ENCODE measurements at regions not wholly inside any gene's neighbourhood (a gene's known extent, or its start where the extent isn't known, plus 50 kb on each side); places are given as distances from the start of the nearest gene placed in this dataset.

DNA sequence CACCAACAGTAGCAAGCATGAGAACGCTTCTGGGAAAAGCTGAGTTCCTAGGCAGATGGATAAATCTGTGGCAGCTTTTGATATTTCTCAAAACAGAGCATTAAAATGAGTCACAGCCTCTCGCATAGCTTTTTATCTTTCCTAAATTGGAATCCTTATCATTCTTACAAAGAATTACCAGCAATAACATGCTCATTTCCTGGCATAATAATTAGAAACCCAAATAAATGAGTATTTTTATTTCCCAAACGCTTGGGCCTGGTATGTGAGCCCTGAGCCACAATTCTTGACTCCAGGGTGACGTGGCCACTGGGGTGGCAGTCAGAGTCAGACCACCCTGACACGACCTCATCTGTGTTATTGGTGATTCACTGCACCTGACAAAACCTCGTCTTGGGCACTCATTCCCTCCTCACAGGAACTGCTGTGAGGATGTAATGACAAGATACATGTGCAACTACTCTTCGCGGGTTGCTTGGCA lies 210.7 kb downstream of the ARL4C start:
- no peak for DNase-seq (ENCODE audit: insufficient read length, low spot score)
- no peak for FAIRE-seq
- TF ChIP-seq SPI1 (IDR thresholded peaks at IDR 0.05; ENCODE audit: low read depth, low read length) = no peak
- no peak for TF ChIP-seq TAF1 (IDR thresholded peaks at IDR 0.05; ENCODE audit: low read depth, low read length)
- TF ChIP-seq PAX5 (IDR thresholded peaks at IDR 0.05; ENCODE audit: insufficient read depth, low read length, severe bottlenecking) = no peak
- no peak for TF ChIP-seq POU2F2 (IDR thresholded peaks at IDR 0.05; ENCODE audit: low read depth, low read length)
- TF ChIP-seq POLR2A (IDR thresholded peaks at IDR 0.05; ENCODE audit: low read depth, low read length) = no peak
- no peak for TF ChIP-seq POLR2AphosphoS5 (IDR thresholded peaks at IDR 0.05; ENCODE audit: low read depth, low read length)

DNA sequence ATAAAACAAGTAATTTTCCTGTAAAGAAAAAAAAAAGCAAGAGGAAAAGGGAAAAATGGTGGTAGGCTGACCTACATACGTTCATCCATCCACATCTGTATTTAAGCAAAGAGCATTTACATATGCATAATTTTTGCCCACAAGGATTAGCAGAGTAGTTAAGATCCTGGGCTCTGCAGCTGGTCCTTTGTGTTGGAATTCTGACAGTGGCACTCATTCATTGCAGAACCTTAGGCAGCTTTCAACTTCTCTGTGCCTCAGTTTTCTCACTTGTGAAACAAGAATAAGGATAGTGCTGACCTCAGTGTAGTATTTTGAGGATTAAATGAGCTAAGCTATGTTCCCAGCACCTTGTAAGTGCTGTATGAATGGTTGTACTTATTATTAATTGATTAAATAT lies 211.3 kb downstream of the ARL4C start:
- DNase-seq (ENCODE audit: insufficient read length, low spot score) (no peak), FAIRE-seq (no peak)
- TF ChIP-seq TAF1 (IDR thresholded peaks at IDR 0.05; ENCODE audit: low read depth, low read length) = no peak
- no peak for TF ChIP-seq SPI1 (IDR thresholded peaks at IDR 0.05; ENCODE audit: low read depth, low read length)
- TF ChIP-seq POLR2AphosphoS5 (IDR thresholded peaks at IDR 0.05; ENCODE audit: low read depth, low read length) = no peak
- TF ChIP-seq POLR2A (IDR thresholded peaks at IDR 0.05; ENCODE audit: low read depth, low read length) = no peak

DNA sequence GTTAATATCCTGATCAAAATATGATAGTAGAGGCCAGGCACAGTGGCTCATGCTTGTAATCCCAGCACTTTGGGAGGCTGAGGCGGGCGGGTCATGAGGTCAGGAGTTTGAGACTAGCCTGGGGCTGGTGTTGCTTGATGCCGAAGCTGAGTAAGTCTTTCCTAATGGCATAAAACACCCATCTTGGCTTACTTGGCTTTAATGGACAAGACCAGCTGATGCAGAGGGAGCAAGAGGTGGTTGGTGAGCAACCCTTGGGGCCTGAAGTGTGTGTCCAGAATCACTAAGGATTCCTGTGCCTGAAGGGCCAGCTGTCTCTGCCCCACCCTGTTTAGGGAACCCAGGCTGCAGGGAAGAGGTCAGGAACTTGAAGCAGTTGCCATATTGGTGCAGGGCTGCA lies 217.2 kb downstream of the ARL4C start:
- TF ChIP-seq POLR2AphosphoS5 (IDR thresholded peaks at IDR 0.05; ENCODE audit: low read depth, low read length) (no peak), POLR2A (IDR thresholded peaks at IDR 0.05; ENCODE audit: low read depth, low read length) (no peak), PAX5 (IDR thresholded peaks at IDR 0.05; ENCODE audit: insufficient read depth, low read length, severe bottlenecking) (no peak), POU2F2 (IDR thresholded peaks at IDR 0.05; ENCODE audit: low read depth, low read length) (no peak), SPI1 (IDR thresholded peaks at IDR 0.05; ENCODE audit: low read depth, low read length) (no peak), TAF1 (IDR thresholded peaks at IDR 0.05; ENCODE audit: low read depth, low read length) (no peak)
- DNase-seq (ENCODE audit: insufficient read length, low spot score) (no peak), FAIRE-seq (no peak)

DNA sequence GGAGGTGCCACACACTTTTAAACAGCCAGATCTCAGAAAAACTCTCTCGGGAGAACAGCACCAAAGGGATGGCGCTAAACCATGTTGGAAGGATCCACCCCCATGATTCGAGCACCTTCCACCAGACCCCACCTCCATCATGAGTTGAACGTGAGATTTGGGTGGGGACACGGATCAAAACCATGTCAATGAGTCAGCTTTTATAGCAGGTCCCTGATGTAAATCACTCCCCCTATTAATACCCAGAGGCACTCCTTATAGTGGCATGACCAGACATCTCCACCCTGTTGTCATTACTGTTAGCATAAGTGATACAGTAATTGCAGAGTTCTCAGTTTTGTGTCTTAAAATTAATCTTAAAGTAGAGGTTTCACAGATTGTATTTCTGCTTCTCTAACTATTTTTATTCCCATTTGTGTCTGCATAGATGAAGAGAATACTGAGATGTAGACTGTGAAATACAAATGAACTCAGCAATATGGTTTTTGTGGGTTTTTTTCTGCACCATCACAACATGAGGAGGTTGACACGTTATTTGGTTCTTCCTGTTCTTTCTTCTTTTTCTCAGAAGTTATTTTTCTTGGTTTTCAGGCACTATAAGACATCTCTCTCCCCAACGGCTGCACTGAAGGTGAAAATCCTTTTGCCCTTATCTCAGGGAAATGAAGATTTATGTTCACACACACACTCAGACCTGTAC lies 218.2 kb downstream of the ARL4C start:
- DNase-seq (ENCODE audit: insufficient read length, low spot score) (no peak), FAIRE-seq (peak; percentile 20)
- TF ChIP-seq POU2F2 (IDR thresholded peaks at IDR 0.05; ENCODE audit: low read depth, low read length) (no peak), TAF1 (IDR thresholded peaks at IDR 0.05; ENCODE audit: low read depth, low read length) (no peak), PAX5 (IDR thresholded peaks at IDR 0.05; ENCODE audit: insufficient read depth, low read length, severe bottlenecking) (no peak), POLR2AphosphoS5 (IDR thresholded peaks at IDR 0.05; ENCODE audit: low read depth, low read length) (no peak), POLR2A (IDR thresholded peaks at IDR 0.05; ENCODE audit: low read depth, low read length) (no peak), SPI1 (IDR thresholded peaks at IDR 0.05; ENCODE audit: low read depth, low read length) (no peak)

DNA sequence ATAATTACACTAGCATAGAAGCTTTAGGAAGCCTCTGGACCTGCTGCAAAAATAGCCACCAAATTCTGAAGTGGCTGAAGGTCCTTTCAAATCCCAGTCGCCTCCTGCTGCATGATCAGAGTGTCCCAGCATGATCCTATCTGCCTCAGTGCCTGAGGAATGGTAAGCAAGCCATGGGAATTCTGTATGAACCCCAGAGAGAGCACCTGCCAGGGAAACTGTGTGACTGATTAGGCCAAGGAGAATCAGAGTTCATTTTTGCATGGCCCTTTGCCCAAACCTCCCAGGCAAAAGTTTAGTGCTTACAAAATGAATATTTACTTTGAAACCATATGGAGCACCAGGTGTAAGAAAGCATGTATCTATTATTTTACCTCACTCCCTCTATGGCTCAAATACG lies 221.4 kb downstream of the ARL4C start:
- no peak for FAIRE-seq
- TF ChIP-seq POLR2A (IDR thresholded peaks at IDR 0.05; ENCODE audit: low read depth, low read length) (no peak), POU2F2 (IDR thresholded peaks at IDR 0.05; ENCODE audit: low read depth, low read length) (no peak), SPI1 (IDR thresholded peaks at IDR 0.05; ENCODE audit: low read depth, low read length) (no peak), POLR2AphosphoS5 (IDR thresholded peaks at IDR 0.05; ENCODE audit: low read depth, low read length) (no peak), PAX5 (IDR thresholded peaks at IDR 0.05; ENCODE audit: insufficient read depth, low read length, severe bottlenecking) (no peak), TAF1 (IDR thresholded peaks at IDR 0.05; ENCODE audit: low read depth, low read length) (no peak)
- no peak for DNase-seq (ENCODE audit: insufficient read length, low spot score)

DNA sequence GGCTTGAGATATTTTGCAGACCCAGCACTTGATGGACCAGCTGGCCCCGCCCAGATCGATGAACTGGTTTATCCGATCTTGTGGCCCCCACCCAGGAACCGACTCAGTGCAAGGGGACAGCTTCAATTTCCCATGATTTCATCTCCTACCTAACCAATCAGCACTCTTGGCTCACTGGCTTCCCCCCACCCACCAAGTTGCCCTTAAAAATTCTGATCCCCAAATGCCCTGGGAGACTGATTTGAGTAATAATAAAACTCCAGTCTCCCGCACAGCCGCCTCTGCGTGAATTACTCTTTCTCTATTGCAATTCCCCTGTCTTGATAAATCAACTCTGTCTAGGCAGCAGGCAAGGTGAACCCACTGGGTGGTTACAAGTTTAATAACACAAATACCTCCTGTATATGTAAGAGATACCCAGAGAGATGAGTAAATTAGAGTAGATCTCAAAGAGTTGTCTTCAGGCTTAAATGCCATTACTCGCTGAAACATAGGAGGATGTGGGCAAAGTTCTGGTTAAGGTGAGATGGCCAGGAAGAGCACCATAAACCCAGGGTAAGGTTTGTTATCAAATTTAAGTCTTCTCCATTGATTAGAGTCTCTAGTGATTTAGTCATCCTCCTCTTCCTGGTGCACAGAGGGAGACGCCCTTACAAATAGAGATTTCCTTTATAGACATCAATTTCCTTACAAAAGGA lies 222.8 kb downstream of the ARL4C start:
- DNase-seq (ENCODE audit: insufficient read length, low spot score) = no peak
- no peak for FAIRE-seq
- TF ChIP-seq POLR2AphosphoS5 (IDR thresholded peaks at IDR 0.05; ENCODE audit: low read depth, low read length) = no peak
- TF ChIP-seq PAX5 (IDR thresholded peaks at IDR 0.05; ENCODE audit: insufficient read depth, low read length, severe bottlenecking) = no peak
- TF ChIP-seq POU2F2 (IDR thresholded peaks at IDR 0.05; ENCODE audit: low read depth, low read length) = no peak
- TF ChIP-seq POLR2A (IDR thresholded peaks at IDR 0.05; ENCODE audit: low read depth, low read length) = no peak
- TF ChIP-seq SPI1 (IDR thresholded peaks at IDR 0.05; ENCODE audit: low read depth, low read length) = no peak
- no peak for TF ChIP-seq TAF1 (IDR thresholded peaks at IDR 0.05; ENCODE audit: low read depth, low read length)

DNA sequence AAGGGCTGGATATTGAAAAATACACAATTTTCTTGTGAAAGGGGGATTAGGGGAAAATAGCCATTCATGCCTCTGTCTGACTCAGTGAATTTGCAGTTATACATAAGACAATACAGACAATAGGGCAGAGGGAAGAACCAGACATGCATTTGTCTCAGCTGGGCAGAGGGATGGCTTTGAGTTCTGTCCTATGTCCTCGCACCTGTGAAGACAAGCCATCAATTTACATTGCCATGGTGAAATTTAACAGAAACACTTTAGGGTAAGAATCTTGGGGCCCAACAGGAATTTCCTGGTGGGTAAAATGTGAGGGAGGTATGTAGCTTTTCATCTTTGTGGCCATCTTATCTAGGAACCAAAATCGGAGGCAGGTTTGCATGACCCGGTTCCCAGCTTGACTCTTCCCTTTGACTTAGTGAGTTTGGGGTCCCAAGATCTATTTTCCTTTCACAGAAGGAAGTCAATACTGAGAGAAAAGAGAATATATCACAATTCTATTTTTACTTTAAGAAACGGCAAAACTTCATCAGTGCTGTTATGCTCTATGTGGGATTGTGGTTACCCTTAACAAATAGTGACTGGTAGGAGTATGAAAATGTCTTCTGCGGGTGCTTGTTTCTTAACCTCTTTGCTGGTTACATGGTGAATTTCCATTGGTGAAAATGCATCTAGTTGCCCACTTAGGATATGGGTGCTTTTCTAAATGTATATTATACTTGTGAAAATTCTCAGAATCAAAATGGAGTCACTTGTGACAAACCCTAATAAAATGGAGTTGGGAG lies 221.8 kb downstream of the SPP2 start:
- DNase-seq (ENCODE audit: insufficient read length, low spot score) (no peak), FAIRE-seq (no peak)
- TF ChIP-seq PAX5 (IDR thresholded peaks at IDR 0.05; ENCODE audit: insufficient read depth, low read length, severe bottlenecking) (no peak), POLR2A (IDR thresholded peaks at IDR 0.05; ENCODE audit: low read depth, low read length) (no peak), POLR2AphosphoS5 (IDR thresholded peaks at IDR 0.05; ENCODE audit: low read depth, low read length) (no peak), TAF1 (IDR thresholded peaks at IDR 0.05; ENCODE audit: low read depth, low read length) (no peak), SPI1 (IDR thresholded peaks at IDR 0.05; ENCODE audit: low read depth, low read length) (no peak), POU2F2 (IDR thresholded peaks at IDR 0.05; ENCODE audit: low read depth, low read length) (no peak)

DNA sequence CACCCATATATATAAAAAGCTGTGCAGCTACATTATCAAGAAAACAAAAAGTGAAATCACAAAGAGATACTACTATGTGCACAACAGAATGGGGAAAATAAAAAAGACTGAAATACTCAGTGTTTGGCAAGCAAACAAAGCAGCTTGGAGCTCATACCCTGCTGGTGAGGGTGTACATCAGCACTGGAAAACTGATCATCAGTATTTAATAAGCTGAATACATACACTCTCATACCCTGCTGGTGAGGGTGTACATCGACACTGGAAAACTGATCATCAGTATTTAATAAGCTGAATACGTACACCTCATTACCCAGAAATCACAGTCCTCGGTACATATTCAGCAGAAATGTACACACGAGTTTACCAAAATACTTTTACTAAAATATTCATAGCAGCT lies 220.8 kb downstream of the SPP2 start:
- no peak for TF ChIP-seq PAX5 (IDR thresholded peaks at IDR 0.05; ENCODE audit: insufficient read depth, low read length, severe bottlenecking)
- no peak for TF ChIP-seq POU2F2 (IDR thresholded peaks at IDR 0.05; ENCODE audit: low read depth, low read length)
- no peak for TF ChIP-seq SPI1 (IDR thresholded peaks at IDR 0.05; ENCODE audit: low read depth, low read length)
- TF ChIP-seq POLR2A (IDR thresholded peaks at IDR 0.05; ENCODE audit: low read depth, low read length) = no peak
- TF ChIP-seq TAF1 (IDR thresholded peaks at IDR 0.05; ENCODE audit: low read depth, low read length) = no peak
- TF ChIP-seq POLR2AphosphoS5 (IDR thresholded peaks at IDR 0.05; ENCODE audit: low read depth, low read length) = no peak
- DNase-seq (ENCODE audit: insufficient read length, low spot score) = no peak
- FAIRE-seq = no peak

DNA sequence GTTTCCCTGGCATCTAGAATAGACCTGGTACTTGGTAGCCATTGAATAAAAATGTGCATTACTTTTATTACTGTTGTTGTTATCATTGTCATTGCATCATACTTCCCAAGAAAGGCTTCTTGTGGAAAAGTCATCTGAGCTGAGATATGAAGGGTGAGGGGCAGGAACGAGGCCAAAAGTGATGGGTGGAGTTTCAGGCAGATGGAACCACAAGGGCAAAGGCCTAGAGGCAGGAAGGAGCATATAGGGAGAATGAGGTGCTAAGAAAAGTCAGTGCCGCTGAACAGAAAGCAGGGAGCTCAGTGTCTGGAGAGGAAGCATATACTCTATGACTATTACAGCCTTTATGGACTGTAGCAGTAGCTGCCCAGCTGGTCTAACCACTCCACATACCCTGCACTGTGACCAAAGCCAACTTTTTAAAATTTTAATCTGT lies 219.3 kb downstream of the SPP2 start:
- TF ChIP-seq POLR2A (IDR thresholded peaks at IDR 0.05; ENCODE audit: low read depth, low read length) (no peak), POU2F2 (IDR thresholded peaks at IDR 0.05; ENCODE audit: low read depth, low read length) (no peak), POLR2AphosphoS5 (IDR thresholded peaks at IDR 0.05; ENCODE audit: low read depth, low read length) (no peak), SPI1 (IDR thresholded peaks at IDR 0.05; ENCODE audit: low read depth, low read length) (no peak), TAF1 (IDR thresholded peaks at IDR 0.05; ENCODE audit: low read depth, low read length) (no peak), PAX5 (IDR thresholded peaks at IDR 0.05; ENCODE audit: insufficient read depth, low read length, severe bottlenecking) (no peak)
- FAIRE-seq (no peak), DNase-seq (ENCODE audit: insufficient read length, low spot score) (no peak)
